CD4-positive, CD25-positive, alpha-beta regulatory T cell (primary cell): ENCODE measurements at regions not wholly inside any gene's neighbourhood (a gene's known extent, or its start where the extent isn't known, plus 50 kb on each side); places are given as distances from the start of the nearest gene placed in this dataset.

ENCODE experiments used
- ATAC-seq, 2 donors: fragments of 150-1000 bp; cut with Tn5 transposase; one replicate each; pipeline ENCODE4 v1.10.0; 2021; ENCODE audit warnings: low read depth in 2 of 2, moderate number of reproducible peaks in 2 of 2, moderate library complexity in 1 of 2
- DNase-seq, 3 donors: peaks; one replicate each; pipeline versions ENCODE4 v3.0.0 to v3.0.0-alpha.2; 2012 to 2022; ENCODE audit warnings: mixed read lengths in 1 of 3
- H3K27ac ChIP-seq: one replicate; pipeline ENCODE4 v1.7.0; 2013; ENCODE audit warnings: mild to moderate bottlenecking, low read length; ENCODE audit not compliant: insufficient read depth, poor library complexity, severe bottlenecking
- H3K27me3 ChIP-seq: one replicate; pipeline ENCODE4 v1.7.0; 2013; ENCODE audit warnings: low read length; ENCODE audit not compliant: control insufficient read depth, insufficient read depth
- H3K36me3 ChIP-seq: one replicate; pipeline ENCODE4 v1.7.0; 2013; ENCODE audit warnings: mild to moderate bottlenecking, low read length, moderate library complexity; ENCODE audit not compliant: control insufficient read depth, insufficient read depth
- H3K4me1 ChIP-seq: 2 replicates; pipeline ENCODE4 v1.7.0; 2013; ENCODE audit warnings: mild to moderate bottlenecking, low read length; ENCODE audit not compliant: insufficient read depth, control insufficient read depth, poor library complexity, severe bottlenecking
- H3K4me3 ChIP-seq: one replicate; pipeline ENCODE4 v1.7.0; 2013; ENCODE audit warnings: low read depth, mild to moderate bottlenecking, low read length, moderate library complexity
- H3K9me3 ChIP-seq, 2 experiments: 1 replicate in 1 of 2; 2 replicates in 1 of 2; pipeline ENCODE4 v1.7.0; 2013; ENCODE audit warnings: low read length in 2 of 2, mild to moderate bottlenecking in 1 of 2, moderate library complexity in 1 of 2; ENCODE audit not compliant: control insufficient read depth in 2 of 2
- H3K27ac Mint-ChIP-seq, 3 donors: one replicate each; pipeline ENCODE4 v1.8.0; 2020 to 2022; ENCODE audit warnings: mild to moderate bottlenecking in 3 of 3, mixed read lengths in 3 of 3, moderate library complexity in 2 of 3
- H3K27me3 Mint-ChIP-seq: one replicate; pipeline ENCODE4 v1.8.0; 2022; ENCODE audit warnings: mild to moderate bottlenecking, mixed read lengths
- H3K36me3 Mint-ChIP-seq: one replicate; pipeline ENCODE4 v1.8.0; 2020; ENCODE audit warnings: mixed read lengths
- H3K4me1 Mint-ChIP-seq, 4 donors: one replicate each; pipeline ENCODE4 v1.8.0; 2020 to 2022; ENCODE audit warnings: mixed read lengths in 4 of 4, mild to moderate bottlenecking in 1 of 4
- H3K4me3 Mint-ChIP-seq, 4 donors: one replicate each; pipeline ENCODE4 v1.8.0; 2020 to 2022; ENCODE audit warnings: mild to moderate bottlenecking in 4 of 4, mixed read lengths in 4 of 4, moderate library complexity in 3 of 4
- H3K9me3 Mint-ChIP-seq, 7 donors: one replicate each; pipeline ENCODE4 v1.8.0; 2020 to 2022; ENCODE audit warnings: mixed read lengths in 7 of 7, mild to moderate bottlenecking in 3 of 7, moderate library complexity in 2 of 7

DNA sequence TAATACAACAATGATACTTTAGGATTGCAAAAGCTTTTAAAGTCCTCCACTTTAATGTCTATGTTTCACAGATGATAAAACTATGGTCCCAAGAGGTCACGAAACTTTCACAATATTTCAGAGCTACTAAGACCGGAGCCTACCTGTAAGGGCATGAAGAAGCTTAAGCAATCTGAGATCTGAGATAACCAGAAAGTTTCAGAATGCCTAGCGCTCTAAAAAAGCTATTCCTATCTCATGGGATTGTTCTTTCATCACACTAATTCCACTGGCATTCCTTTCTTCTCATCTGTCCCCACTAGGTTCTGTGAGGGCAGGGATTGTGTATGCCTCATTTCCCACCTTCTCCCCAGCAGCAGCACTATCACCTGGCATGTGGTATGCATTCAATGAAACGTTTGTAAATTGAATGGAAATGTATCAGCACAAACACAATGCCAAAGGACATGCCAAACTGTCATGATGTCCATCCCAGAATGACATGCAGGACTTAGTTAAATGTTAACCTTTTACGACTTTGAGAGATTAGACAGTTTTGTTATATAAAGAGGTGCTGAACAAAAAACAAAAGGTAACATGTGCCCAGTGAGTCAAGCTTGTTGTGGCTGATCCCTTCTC is 104.7 kb upstream of the NR2F2 start:
- Histone ChIP-seq H3K36me3 (no peaks in the 10 kb centered on the region), H3K4me1 (no peaks in the 10 kb centered on the region), H3K4me3 (no peak overlapping the region), H3K27me3 (no peaks in the 10 kb centered on the region), H3K27ac (no peak overlapping the region), H3K9me3 (no peaks in the 10 kb centered on the region)
- H3K4me3 Mint-ChIP-seq = no peak overlapping the region
- no peaks in the 10 kb centered on the region for H3K4me1 Mint-ChIP-seq
- H3K9me3 Mint-ChIP-seq = peaks cover 0 to 6% (median 0%) of the 10 kb centered on the region in 7 donors
- peaks cover 4% of the 10 kb centered on the region for H3K27me3 Mint-ChIP-seq
- DNase-seq = no peak
- no peaks in the 10 kb centered on the region for H3K36me3 Mint-ChIP-seq
- no peak overlapping the region for H3K27ac Mint-ChIP-seq
- no peak for ATAC-seq

DNA sequence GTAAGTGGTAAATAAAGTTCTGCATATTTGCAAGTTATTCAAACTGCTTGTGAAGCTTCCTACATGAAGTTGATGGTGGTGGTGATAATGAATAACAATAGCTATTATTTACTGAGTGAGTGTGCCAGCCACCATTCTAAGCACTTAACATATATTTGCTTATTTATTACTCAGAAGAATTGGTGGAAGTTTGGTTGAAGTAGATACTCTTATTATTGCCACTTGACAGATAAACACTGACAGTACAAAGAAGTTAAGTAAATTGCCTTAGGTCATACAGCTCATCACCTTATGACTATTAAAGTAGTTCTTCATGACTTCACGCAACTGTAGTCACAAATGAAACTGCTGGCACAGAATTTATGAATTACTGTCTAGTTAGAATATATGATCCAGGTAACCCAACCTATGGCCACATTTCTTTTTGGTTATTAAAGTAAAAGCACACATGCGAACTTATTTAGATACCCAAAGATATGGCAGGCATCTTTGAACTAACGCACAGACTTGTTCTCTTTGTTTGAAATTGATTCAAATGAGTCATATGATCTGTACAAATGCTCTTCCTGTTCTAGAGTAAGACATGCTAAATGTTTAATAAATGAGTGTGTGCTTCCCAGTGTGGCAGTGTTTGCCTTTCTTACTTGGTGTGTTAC is 99.8 kb upstream of the NR2F2 start:
- ATAC-seq (no peak), DNase-seq (no peak)
- Histone ChIP-seq H3K9me3 (no peaks in the 10 kb centered on the region), H3K27me3 (no peaks in the 10 kb centered on the region), H3K4me3 (no peak overlapping the region), H3K27ac (no peak overlapping the region), H3K4me1 (no peaks in the 10 kb centered on the region), H3K36me3 (no peaks in the 10 kb centered on the region)
- Mint-ChIP-seq H3K27me3 (no peaks in the 10 kb centered on the region), H3K36me3 (no peaks in the 10 kb centered on the region), H3K4me1 (no peaks in the 10 kb centered on the region), H3K4me3 (no peak overlapping the region), H3K9me3 (peaks cover 0 to 3% (median 0%) of the 10 kb centered on the region in 7 donors), H3K27ac (no peak overlapping the region)

GRCh38 chr15:96232335-96232734 is 98.2 kb upstream of the NR2F2 start:
- no peak for DNase-seq
- Histone ChIP-seq H3K27ac (no peak overlapping the region), H3K4me1 (no peaks in the 10 kb centered on the region), H3K36me3 (no peaks in the 10 kb centered on the region), H3K9me3 (no peaks in the 10 kb centered on the region), H3K4me3 (no peak overlapping the region), H3K27me3 (no peaks in the 10 kb centered on the region)
- no peak overlapping the region for H3K4me3 Mint-ChIP-seq
- H3K9me3 Mint-ChIP-seq = peaks cover 0 to 3% (median 0%) of the 10 kb centered on the region in 7 donors
- ATAC-seq = no peak
- no peaks in the 10 kb centered on the region for H3K27me3 Mint-ChIP-seq
- no peak overlapping the region for H3K27ac Mint-ChIP-seq
- no peaks in the 10 kb centered on the region for H3K4me1 Mint-ChIP-seq
- H3K36me3 Mint-ChIP-seq = no peaks in the 10 kb centered on the region

DNA sequence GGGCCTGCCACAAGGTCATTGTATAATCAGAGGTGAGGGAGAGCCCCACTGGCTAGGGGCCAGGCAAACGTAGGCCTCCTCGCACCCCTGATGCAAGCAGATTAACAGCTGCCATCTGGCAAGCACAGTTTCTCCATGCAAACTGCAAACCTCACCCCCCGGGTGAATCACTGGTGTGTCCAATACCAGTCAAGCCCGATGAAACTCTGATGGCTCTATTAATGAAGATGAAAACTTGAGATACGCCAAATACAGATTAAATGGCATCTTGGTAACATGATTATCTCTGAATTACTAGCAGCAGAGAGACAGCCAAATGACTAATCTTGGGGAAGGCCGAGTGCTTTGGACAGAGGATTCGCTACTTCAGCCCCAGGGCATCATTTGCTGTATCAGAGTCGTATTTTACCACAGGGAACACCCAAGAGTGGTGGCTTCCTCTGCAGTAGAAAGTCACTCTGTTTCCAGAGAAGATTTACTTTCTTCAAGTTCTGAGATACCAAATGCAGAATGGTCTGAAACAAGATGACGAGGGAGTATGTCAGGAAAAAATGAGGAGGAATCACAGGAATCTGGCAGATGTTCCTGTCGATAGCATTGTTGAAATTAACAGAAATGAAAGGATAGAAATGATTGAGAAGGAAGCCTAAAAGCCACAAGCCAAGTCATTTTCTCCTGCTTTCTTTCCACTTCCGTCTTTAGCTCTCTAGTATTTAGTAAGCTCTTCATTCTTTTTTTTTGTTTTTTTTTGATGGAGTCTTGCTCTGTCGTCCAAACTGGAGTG is 96.2 kb upstream of the NR2F2 start:
- Mint-ChIP-seq H3K9me3 (peaks cover 0 to 2% (median 0%) of the 10 kb centered on the region in 7 donors), H3K4me1 (no peaks in the 10 kb centered on the region), H3K4me3 (no peak overlapping the region), H3K27me3 (no peaks in the 10 kb centered on the region), H3K27ac (no peak overlapping the region), H3K36me3 (no peaks in the 10 kb centered on the region)
- Histone ChIP-seq H3K36me3 (no peaks in the 10 kb centered on the region), H3K27ac (no peak overlapping the region), H3K4me1 (no peaks in the 10 kb centered on the region), H3K4me3 (no peak overlapping the region), H3K27me3 (no peaks in the 10 kb centered on the region), H3K9me3 (no peaks in the 10 kb centered on the region)
- no peak for DNase-seq
- no peak for ATAC-seq

DNA sequence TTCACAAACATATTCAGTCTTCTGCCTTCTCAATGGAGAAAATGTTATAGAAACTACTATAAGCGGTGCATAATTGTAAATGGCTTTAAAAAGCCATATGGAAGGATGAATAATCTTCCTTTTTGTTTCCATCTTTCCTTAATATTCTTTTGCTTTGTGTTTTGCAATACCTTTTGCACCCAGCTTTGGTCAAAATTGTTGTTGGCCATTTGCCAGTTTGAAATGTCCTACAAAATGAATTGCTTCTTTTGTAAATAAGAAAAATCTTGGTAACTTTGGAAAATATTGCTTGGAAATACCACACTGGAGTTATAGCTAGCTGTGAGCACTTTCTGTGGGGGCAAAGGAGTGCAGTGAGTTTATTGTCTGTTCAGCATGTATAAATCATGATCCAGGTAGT is 93.5 kb upstream of the NR2F2 start:
- Mint-ChIP-seq H3K27ac (no peak overlapping the region), H3K9me3 (peaks cover 0 to 4% (median 0%) of the 10 kb centered on the region in 7 donors), H3K36me3 (no peaks in the 10 kb centered on the region), H3K4me3 (no peak overlapping the region), H3K27me3 (no peaks in the 10 kb centered on the region), H3K4me1 (no peaks in the 10 kb centered on the region)
- Histone ChIP-seq H3K27me3 (no peaks in the 10 kb centered on the region), H3K9me3 (no peaks in the 10 kb centered on the region), H3K4me1 (no peaks in the 10 kb centered on the region), H3K36me3 (no peaks in the 10 kb centered on the region), H3K27ac (no peak overlapping the region), H3K4me3 (no peak overlapping the region)
- no peak for ATAC-seq
- DNase-seq = no peak

DNA sequence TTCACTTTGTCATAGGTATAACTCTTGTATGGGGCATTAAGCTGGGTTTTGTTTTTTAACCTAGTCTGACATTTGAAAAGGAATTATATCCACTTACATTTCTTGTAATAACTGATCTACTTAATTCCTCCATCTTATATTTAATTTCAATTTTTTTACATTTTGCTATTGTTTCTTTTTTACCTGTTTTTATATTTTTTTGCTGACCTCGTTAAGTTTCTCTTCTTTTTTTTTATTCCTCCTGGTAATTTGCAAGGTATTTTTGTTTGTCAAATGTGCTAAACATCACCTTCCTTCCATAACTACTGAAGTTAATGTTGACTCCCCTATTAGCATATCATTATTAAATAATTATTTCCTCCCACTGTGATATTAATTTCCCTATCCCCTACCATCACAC is 87.7 kb upstream of the NR2F2 start:
- H3K36me3 Mint-ChIP-seq = no peaks in the 10 kb centered on the region
- H3K27ac ChIP-seq = no peak overlapping the region
- peaks cover 1 to 14% (median 7%) of the 10 kb centered on the region in 7 donors for H3K9me3 Mint-ChIP-seq
- H3K4me1 Mint-ChIP-seq = no peaks in the 10 kb centered on the region
- H3K4me3 ChIP-seq = no peak overlapping the region
- ATAC-seq (no peak), DNase-seq (no peak)
- H3K9me3 ChIP-seq = peaks cover 0 to 2% of the 10 kb centered on the region in 2 experiments
- no peaks in the 10 kb centered on the region for H3K4me1 ChIP-seq
- H3K36me3 ChIP-seq = no peaks in the 10 kb centered on the region
- no peak overlapping the region for H3K27ac Mint-ChIP-seq
- no peaks in the 10 kb centered on the region for H3K27me3 Mint-ChIP-seq
- no peak overlapping the region for H3K4me3 Mint-ChIP-seq
- H3K27me3 ChIP-seq = no peaks in the 10 kb centered on the region

DNA sequence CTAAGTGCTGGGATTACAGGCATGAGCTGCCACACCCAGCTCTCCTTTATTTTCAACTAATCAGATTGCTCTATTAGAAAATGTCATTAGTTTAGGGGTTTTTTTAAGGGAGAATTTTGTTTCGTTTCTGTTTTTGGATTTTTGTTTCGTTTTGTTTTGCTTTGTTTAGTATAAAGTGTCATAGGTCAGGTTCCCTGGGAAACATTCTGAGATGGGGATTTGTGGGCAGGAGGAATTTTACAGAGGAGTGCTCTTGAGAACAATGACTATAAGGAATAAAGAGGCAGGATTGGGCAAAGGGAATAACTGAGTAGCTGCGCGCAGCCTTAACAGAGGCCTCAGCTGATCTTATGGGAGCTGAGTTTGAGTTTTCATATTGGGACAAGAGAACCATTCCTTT is 86.8 kb upstream of the NR2F2 start:
- Histone ChIP-seq H3K27ac (no peak overlapping the region), H3K9me3 (peaks cover 0 to 2% of the 10 kb centered on the region in 2 experiments), H3K4me3 (no peak overlapping the region), H3K27me3 (no peaks in the 10 kb centered on the region), H3K4me1 (no peaks in the 10 kb centered on the region), H3K36me3 (no peaks in the 10 kb centered on the region)
- Mint-ChIP-seq H3K27me3 (no peaks in the 10 kb centered on the region), H3K27ac (no peak overlapping the region), H3K4me3 (no peak overlapping the region), H3K9me3 (peaks cover 1 to 16% (median 8%) of the 10 kb centered on the region in 7 donors), H3K4me1 (no peaks in the 10 kb centered on the region), H3K36me3 (no peaks in the 10 kb centered on the region)
- ATAC-seq (no peak), DNase-seq (no peak)
